Thyroid gland (tissue), 4 donors: ENCODE measurements at regions not wholly inside any gene's neighbourhood (a gene's known extent, or its start where the extent isn't known, plus 50 kb on each side); places are given as distances from the start of the nearest gene placed in this dataset.

Experiments
- DNase-seq, 2 donors: peaks; one replicate each; pipeline ENCODE4 v3.0.0-alpha.2; 2019
- H3K27ac ChIP-seq, 3 donors: fragments of 200-600 bp; sonication (generic); 1 replicate in 2 of 3; 2 replicates in 1 of 3; pipeline ENCODE4 v1.5.1; 2016 to 2019; ENCODE audit warnings: mild to moderate bottlenecking in 1 of 3, moderate library complexity in 1 of 3
- H3K27me3 ChIP-seq: fragments of 200-600 bp; sonication (generic); one replicate; pipeline ENCODE4 v1.5.1; 2019
- H3K36me3 ChIP-seq, 2 donors: fragments of 200-600 bp; sonication (generic); one replicate each; pipeline ENCODE4 v1.5.1; 2016 to 2019
- H3K4me1 ChIP-seq, 2 donors: fragments of 200-600 bp; sonication (generic); one replicate each; pipeline ENCODE4 v1.5.1; 2017 to 2019
- H3K4me3 ChIP-seq, 3 donors: fragments of 200-600 bp; sonication (generic); replicated peaks in 1 of 3; 1 replicate in 2 of 3; 2 replicates in 1 of 3; pipeline ENCODE4 v1.5.1; 2016; ENCODE audit warnings: mild to moderate bottlenecking in 1 of 3
- H3K9me3 ChIP-seq: fragments of 200-600 bp; sonication (generic); one replicate; pipeline ENCODE4 v1.5.1; 2017
- CTCF ChIP-seq, 6 experiments: fragments of 200-600 bp in 3 of 6; fragments of 450-650 bp in 3 of 6; sonication (generic) in 3 of 6; IDR thresholded peaks; one replicate each; pipeline ENCODE4 v1.5.1; 2016 to 2019; ENCODE audit warnings: antibody characterized with exemption in 6 of 6, mild to moderate bottlenecking in 2 of 6, inconsistent platforms in 1 of 6, moderate library complexity in 1 of 6
- POLR2A ChIP-seq, 2 donors: fragments of 450-650 bp; IDR thresholded peaks; one replicate each; pipeline ENCODE4 v1.6.1; 2017; ENCODE audit warnings: antibody characterized with exemption in 2 of 2, mild to moderate bottlenecking in 2 of 2, moderate library complexity in 1 of 2
- WGBS, 2 donors: methylation state at CpG; one replicate each; pipeline ENCODE4 v1.1.5; 2017; 5-methylcytosine and 5-hydroxymethylcytosine counted together
- intact Hi-C: fragments of 100-400 bp; cut with DNase I; formaldehyde crosslinking; loops from one replicate; pipeline ENCODE4 v1.15.1; 2023

GRCh38 chr1:81270051-81270450 lies 530.7 kb upstream of the ADGRL2 start:
- intact Hi-C loops: no loop called here

DNA sequence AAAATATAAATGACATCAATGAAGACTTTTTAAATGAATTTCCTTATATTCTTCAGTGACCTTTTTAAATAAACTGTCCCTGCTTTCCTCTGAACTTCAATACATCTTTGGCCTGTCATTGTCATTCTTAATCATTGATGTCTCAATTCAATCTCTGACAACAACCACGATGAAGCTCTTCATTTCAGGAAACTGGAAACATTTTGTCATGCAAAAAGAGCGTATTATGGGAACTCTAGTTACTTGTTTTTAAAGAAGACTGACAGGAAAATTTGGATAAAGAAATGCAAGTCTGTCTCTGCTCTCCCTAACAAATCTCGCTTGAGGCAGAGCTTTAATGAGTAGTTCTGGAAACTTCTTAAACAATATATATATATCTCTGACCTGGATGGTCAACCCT lies 535.8 kb upstream of the ADGRL2 start:
- WGBS, 2 donors: 69 to 73% methylated on average over 3 of the region's 3 CpGs
- H3K9me3 ChIP-seq: no peaks in the 10 kb centered on the region
- DNase-seq: no peak
- TF ChIP-seq POLR2A (IDR thresholded peaks at IDR 0.05): no peak
- no peak for TF ChIP-seq CTCF (IDR thresholded peaks at IDR 0.05)
- no peak overlapping the region for H3K27ac ChIP-seq
- H3K4me3 ChIP-seq: no peak overlapping the region
- H3K36me3 ChIP-seq: no peaks in the 10 kb centered on the region
- H3K27me3 ChIP-seq: no peaks in the 10 kb centered on the region
- no peaks in the 10 kb centered on the region for H3K4me1 ChIP-seq
- intact Hi-C loops: no loop called here

More at GRCh38 chr1:81270051-81270450, 530.7 kb upstream of the ADGRL2 start:
- no peaks in the 10 kb centered on the region for H3K9me3 ChIP-seq
- DNase-seq: no peak
- H3K27me3 ChIP-seq: no peaks in the 10 kb centered on the region
- H3K4me1 ChIP-seq: no peaks in the 10 kb centered on the region
- no peak overlapping the region for H3K27ac ChIP-seq
- no peak overlapping the region for H3K4me3 ChIP-seq
- no peaks in the 10 kb centered on the region for H3K36me3 ChIP-seq
- TF ChIP-seq CTCF (IDR thresholded peaks at IDR 0.05) (no peak), POLR2A (IDR thresholded peaks at IDR 0.05) (no peak)
- 90% methylated on average over 2 of the region's 2 CpGs for WGBS, 2 donors

- no peaks in the 10 kb centered on the region for H3K27me3 ChIP-seq
- H3K4me1 ChIP-seq: no peaks in the 10 kb centered on the region
- no peak overlapping the region for H3K4me3 ChIP-seq
- TF ChIP-seq CTCF (IDR thresholded peaks at IDR 0.05) (no peak), POLR2A (IDR thresholded peaks at IDR 0.05) (no peak)
- intact Hi-C loops: no loop called here
- no peaks in the 10 kb centered on the region for H3K9me3 ChIP-seq
- WGBS, 2 donors: 78 to 80% methylated on average over 6 of the region's 6 CpGs
- H3K36me3 ChIP-seq: no peaks in the 10 kb centered on the region
- DNase-seq: no peak
- no peak overlapping the region for H3K27ac ChIP-seq
Observed at GRCh38 chr1:81259625-81260411, 540.9 kb upstream of the ADGRL2 start.

- 84% methylated on average over 2 of the region's 2 CpGs for WGBS, 2 donors
- Histone ChIP-seq H3K27me3 (no peaks in the 10 kb centered on the region), H3K4me1 (no peaks in the 10 kb centered on the region), H3K36me3 (no peaks in the 10 kb centered on the region), H3K27ac (no peak overlapping the region), H3K9me3 (no peaks in the 10 kb centered on the region), H3K4me3 (no peak overlapping the region)
- no peak for DNase-seq
- intact Hi-C loops: no loop called here
- TF ChIP-seq POLR2A (IDR thresholded peaks at IDR 0.05): no peak
- TF ChIP-seq CTCF (IDR thresholded peaks at IDR 0.05): no peak
Observed at GRCh38 chr1:81254560-81254959, 546.2 kb upstream of the ADGRL2 start.

- Histone ChIP-seq H3K4me3 (no peak overlapping the region), H3K4me1 (no peaks in the 10 kb centered on the region), H3K36me3 (no peaks in the 10 kb centered on the region), H3K27ac (no peak overlapping the region), H3K9me3 (no peaks in the 10 kb centered on the region), H3K27me3 (no peaks in the 10 kb centered on the region)
- TF ChIP-seq POLR2A (IDR thresholded peaks at IDR 0.05) (no peak), CTCF (IDR thresholded peaks at IDR 0.05) (no peak)
- intact Hi-C loops: no loop called here
- DNase-seq: no peak
- WGBS, 2 donors: 96 to 98% methylated on average over 2 of the region's 2 CpGs
Observed at GRCh38 chr1:81254068-81254467, 546.7 kb upstream of the ADGRL2 start.
